Heart left ventricle (tissue), 13 donors: ENCODE measurements at regions not wholly inside any gene's neighbourhood (a gene's known extent, or its start where the extent isn't known, plus 50 kb on each side); places are given as distances from the start of the nearest gene placed in this dataset.

Experiments used
- CTCF ChIP-seq, 12 donors: fragments of 200-600 bp; sonication (generic) in 4 of 12; IDR thresholded peaks; one replicate each; pipeline versions ENCODE4 v1.5.0 to v1.8.0; 2018 to 2022; ENCODE audit warnings: antibody characterized with exemption in 12 of 12, mild to moderate bottlenecking in 5 of 12
- POLR2A ChIP-seq, 2 donors: fragments of 450-650 bp; IDR thresholded peaks; one replicate each; pipeline ENCODE4 v1.6.1; 2017; ENCODE audit warnings: antibody characterized with exemption in 2 of 2, mild to moderate bottlenecking in 2 of 2, moderate library complexity in 2 of 2
- donor health status: ischemic (EF 13 %, LVEDD 7.1; RV severe dilation, severe dysfunction).
- donor health status: DM: no; HTN: yes; CAD: no.
- donor health status: DM: no; HTN: no; CAD: no.
- donor health status: ischemic (EF 25% LVEDD 6.9; RV normal size, moderate dysfunction).
- donor health status: ischemic (EF 25% LVEDD 5.7; RV mildly dilated, moderate dysfunction).
- donor health status: ischemic (EF 35%, LVEDD 5.7; RV mildly dilated, moderate dysfunction).
- donor health status: nonischemic (EF 11% LVEDD 7.7; RV severe dilation, severe dysfunction).
- donor health status: DM: yes; HTN: yes; CAD: no.
- donor health status: PGD.
- donor health status: ischemic (EF 29% LVEDD 5.4; RV normal size, mild dysfunction).
- donor health status: nonischemic (EF 23%, LVEDD 6.1; RV moderate dilation, normal function).

- TF ChIP-seq CTCF (IDR thresholded peaks at IDR 0.05) (no peak), POLR2A (IDR thresholded peaks at IDR 0.05) (no peak)
Measured at GRCh38 chr5:167702014-167702413, 589.4 kb upstream of the WWC1 start.
